ENCODE measurements at regions not wholly inside any gene's neighbourhood (a gene's known extent, or its start where the extent isn't known, plus 50 kb on each side); places are given as distances from the start of the nearest gene placed in this dataset.

DNA sequence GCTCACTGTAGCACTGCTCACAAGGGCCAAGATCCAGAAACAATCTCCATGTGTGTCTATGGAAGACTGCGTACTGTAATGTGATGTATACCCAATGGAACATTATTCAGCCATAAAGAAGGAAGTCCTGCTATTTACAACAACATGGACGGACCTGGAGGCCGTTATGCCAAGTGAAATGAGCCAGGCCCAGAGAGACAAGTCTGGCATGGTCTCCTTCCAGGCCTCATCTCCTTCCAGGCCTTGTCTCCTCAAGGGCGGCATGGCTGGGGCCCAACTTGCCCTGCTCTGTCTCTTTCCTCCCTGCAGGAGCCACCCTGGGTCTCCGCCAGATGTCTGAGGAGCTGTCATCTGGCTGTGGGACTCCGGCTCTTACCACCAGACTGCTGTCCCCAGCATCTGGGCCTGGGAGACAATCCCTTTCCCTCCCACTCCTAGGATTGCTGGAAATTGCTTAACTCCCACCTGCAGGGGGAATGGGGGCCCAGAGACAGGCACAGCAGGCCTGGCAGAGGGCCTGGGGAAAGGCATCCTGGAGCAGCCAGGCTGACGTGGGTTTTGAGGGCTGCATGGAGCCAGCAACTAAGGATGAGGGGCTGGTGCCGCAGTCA, 1326.6 kb downstream of the TBC1D22A start:
- Histone ChIP-seq H3K27me3 (ENCODE audit: control insufficient read depth, insufficient read depth, low read length) (no peaks in the 10 kb centered on the region; the same call in 1 of the 2 replicates), H3K4me1 (ENCODE audit: control insufficient read depth, insufficient read depth, low read length) (no peaks in the 10 kb centered on the region), H3K27ac (ENCODE audit: low read length) (no peak overlapping the region), H3K9me3 (ENCODE audit: control insufficient read depth, insufficient read depth, low read depth, low read length) (no peaks in the 10 kb centered on the region), H3K36me3 (ENCODE audit: control insufficient read depth, insufficient read depth, low read length) (no peaks in the 10 kb centered on the region), H3K4me3 (ENCODE audit: low read depth in 2 of 2, low read length in 2 of 2) (no peak overlapping the region)
- no TSS peak for BruUV-seq (replicated peaks)
- intact Hi-C loops (cut with micrococcal nuclease; ENCODE audit: unreplicated experiment), result no loop called here
- DNase-seq (ENCODE audit: low read depth, low spot score), result no peak
- ChIA-PET POLR2A (no interaction called here), CTCF (no interaction called here)
- in situ Hi-C loops (cut with HindIII; ENCODE audit: low pct_unique_long_range_greater_than_20kb, low sequenced_read_pairs), result no loop called here
- ATAC-seq, result no peak
- no peak for TF ChIP-seq SIN3A (IDR thresholded peaks at IDR 0.05; ENCODE audit: borderline replicate concordance, insufficient read depth, low read depth, low read length)
- no peak for TF ChIP-seq TCF7L2 (IDR thresholded peaks at IDR 0.05; ENCODE audit: low read depth, low read length)
- TF ChIP-seq, protein P1, sequence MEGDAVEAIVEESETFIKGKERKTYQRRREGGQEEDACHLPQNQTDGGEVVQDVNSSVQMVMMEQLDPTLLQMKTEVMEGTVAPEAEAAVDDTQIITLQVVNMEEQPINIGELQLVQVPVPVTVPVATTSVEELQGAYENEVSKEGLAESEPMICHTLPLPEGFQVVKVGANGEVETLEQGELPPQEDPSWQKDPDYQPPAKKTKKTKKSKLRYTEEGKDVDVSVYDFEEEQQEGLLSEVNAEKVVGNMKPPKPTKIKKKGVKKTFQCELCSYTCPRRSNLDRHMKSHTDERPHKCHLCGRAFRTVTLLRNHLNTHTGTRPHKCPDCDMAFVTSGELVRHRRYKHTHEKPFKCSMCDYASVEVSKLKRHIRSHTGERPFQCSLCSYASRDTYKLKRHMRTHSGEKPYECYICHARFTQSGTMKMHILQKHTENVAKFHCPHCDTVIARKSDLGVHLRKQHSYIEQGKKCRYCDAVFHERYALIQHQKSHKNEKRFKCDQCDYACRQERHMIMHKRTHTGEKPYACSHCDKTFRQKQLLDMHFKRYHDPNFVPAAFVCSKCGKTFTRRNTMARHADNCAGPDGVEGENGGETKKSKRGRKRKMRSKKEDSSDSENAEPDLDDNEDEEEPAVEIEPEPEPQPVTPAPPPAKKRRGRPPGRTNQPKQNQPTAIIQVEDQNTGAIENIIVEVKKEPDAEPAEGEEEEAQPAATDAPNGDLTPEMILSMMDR (IDR thresholded peaks at IDR 0.05), result no peak
- TF ChIP-seq, protein P2, sequence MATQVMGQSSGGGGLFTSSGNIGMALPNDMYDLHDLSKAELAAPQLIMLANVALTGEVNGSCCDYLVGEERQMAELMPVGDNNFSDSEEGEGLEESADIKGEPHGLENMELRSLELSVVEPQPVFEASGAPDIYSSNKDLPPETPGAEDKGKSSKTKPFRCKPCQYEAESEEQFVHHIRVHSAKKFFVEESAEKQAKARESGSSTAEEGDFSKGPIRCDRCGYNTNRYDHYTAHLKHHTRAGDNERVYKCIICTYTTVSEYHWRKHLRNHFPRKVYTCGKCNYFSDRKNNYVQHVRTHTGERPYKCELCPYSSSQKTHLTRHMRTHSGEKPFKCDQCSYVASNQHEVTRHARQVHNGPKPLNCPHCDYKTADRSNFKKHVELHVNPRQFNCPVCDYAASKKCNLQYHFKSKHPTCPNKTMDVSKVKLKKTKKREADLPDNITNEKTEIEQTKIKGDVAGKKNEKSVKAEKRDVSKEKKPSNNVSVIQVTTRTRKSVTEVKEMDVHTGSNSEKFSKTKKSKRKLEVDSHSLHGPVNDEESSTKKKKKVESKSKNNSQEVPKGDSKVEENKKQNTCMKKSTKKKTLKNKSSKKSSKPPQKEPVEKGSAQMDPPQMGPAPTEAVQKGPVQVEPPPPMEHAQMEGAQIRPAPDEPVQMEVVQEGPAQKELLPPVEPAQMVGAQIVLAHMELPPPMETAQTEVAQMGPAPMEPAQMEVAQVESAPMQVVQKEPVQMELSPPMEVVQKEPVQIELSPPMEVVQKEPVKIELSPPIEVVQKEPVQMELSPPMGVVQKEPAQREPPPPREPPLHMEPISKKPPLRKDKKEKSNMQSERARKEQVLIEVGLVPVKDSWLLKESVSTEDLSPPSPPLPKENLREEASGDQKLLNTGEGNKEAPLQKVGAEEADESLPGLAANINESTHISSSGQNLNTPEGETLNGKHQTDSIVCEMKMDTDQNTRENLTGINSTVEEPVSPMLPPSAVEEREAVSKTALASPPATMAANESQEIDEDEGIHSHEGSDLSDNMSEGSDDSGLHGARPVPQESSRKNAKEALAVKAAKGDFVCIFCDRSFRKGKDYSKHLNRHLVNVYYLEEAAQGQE (IDR thresholded peaks at IDR 0.05; ENCODE audit: insufficient read depth in 1 of 2, low read depth in 2 of 2, low read length in 1 of 2), result no peak
- no peak for TF ChIP-seq POLR2AphosphoS5 (IDR thresholded peaks at IDR 0.05; ENCODE audit: low read depth, low read length)

DNA sequence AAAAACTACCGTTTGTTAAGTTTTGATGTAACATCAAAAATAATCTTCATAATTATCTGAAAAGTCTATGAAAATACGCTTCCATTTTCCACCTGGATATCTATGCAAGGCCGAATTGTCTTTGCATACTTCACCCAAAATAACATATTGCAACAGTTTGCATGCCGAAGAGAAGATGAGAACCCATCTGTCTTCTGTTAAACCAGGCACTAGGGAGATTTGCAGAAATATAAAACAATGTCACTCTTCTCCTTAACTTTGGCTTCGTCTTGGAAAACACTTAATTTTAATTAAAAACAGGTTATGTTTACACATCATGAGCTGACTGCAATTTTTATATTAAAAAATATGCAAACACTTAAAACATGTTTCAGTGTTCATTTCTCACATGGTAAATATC, 1325.8 kb downstream of the TBC1D22A start:
- POLR2A ChIA-PET, result no interaction called here
- ATAC-seq (no peak), DNase-seq (ENCODE audit: low read depth, low spot score) (no peak)
- CTCF ChIA-PET, result no interaction called here
- no TSS peak for BruUV-seq (replicated peaks)
- Histone ChIP-seq H3K36me3 (ENCODE audit: control insufficient read depth, insufficient read depth, low read length) (no peaks in the 10 kb centered on the region), H3K4me3 (ENCODE audit: low read depth in 2 of 2, low read length in 2 of 2) (no peak overlapping the region), H3K27me3 (ENCODE audit: control insufficient read depth, insufficient read depth, low read length) (no peaks in the 10 kb centered on the region), H3K27ac (ENCODE audit: low read length) (no peak overlapping the region), H3K4me1 (ENCODE audit: control insufficient read depth, insufficient read depth, low read length) (no peaks in the 10 kb centered on the region), H3K9me3 (ENCODE audit: control insufficient read depth, insufficient read depth, low read depth, low read length) (no peaks in the 10 kb centered on the region)
- TF ChIP-seq, protein P2 (IDR thresholded peaks at IDR 0.05; ENCODE audit: insufficient read depth in 1 of 2, low read depth in 2 of 2, low read length in 1 of 2), result no peak
- TF ChIP-seq, protein P1 (IDR thresholded peaks at IDR 0.05), result no peak
- TF ChIP-seq POLR2AphosphoS5 (IDR thresholded peaks at IDR 0.05; ENCODE audit: low read depth, low read length) (no peak), TCF7L2 (IDR thresholded peaks at IDR 0.05; ENCODE audit: low read depth, low read length) (no peak), SIN3A (IDR thresholded peaks at IDR 0.05; ENCODE audit: borderline replicate concordance, insufficient read depth, low read depth, low read length) (no peak)
- in situ Hi-C loops (cut with HindIII; ENCODE audit: low pct_unique_long_range_greater_than_20kb, low sequenced_read_pairs), result no loop called here
- intact Hi-C loops (cut with micrococcal nuclease; ENCODE audit: unreplicated experiment), result no loop called here

Measured in Panc1 (cell line).